ENCODE measurements at regions not wholly inside any gene's neighbourhood (a gene's known extent, or its start where the extent isn't known, plus 50 kb on each side); places are given as distances from the start of the nearest gene placed in this dataset.
A peak's percentile ranks its signal among the peaks of the same experiment; 100 is the strongest.

DNA sequence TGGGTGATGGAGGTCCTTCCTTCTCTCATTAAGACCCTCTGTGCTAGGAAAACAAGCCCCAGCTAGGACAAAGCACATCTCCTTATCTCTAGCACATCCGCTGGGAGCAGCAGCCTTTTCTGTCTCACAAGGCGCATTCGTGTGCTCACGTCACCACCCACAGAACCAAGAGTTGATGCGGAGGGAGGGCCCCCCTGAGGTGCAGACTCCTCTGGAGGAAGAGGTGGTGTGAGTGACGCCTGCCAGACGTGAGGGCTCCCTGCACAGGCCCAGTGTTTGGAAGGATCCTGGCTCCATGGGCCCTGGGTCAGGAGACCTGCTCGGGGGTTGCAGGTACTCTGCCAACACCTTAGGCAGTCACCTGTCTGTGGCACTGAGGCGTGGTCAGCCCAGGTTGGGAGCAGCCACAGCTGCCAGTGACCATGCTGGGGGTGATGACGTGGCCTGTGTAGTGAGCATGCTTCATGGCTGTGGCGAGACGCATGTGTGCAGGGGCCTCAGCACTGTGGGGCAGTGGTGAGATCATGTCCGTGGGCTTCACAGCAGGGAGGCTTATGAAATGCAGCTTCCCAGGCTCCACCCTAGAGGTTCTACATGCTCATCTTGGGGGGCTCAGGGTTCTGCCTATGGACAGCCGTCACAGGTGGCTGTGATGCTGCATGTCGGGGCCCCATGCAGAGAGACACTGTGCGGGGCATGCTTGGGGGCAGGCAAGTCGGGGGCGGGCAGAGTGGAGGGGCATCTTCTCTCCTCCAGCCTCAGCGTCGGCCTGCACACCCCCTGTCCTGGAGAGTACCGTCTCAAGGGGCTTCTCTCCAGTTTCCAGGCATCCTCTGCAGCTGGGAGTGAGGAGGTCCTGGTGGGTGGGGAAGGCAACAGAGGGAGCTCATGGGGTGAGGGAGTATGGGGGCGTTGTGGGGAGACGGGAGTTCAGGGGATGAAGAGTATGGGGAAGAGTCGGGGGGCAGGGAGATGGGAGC is 56.2 kb upstream of the DPYSL4 start:
- Histone ChIP-seq H3K27ac (no peak overlapping the region), H3K4me1 (no peaks in the 10 kb centered on the region), H3K4me3 (no peak overlapping the region), H3K36me3 (no peaks in the 10 kb centered on the region), H3K27me3 (peaks cover 0 to 4% (median 0%) of the 10 kb centered on the region in 9 donors), H3K9me3 (peaks cover 0 to 12% (median 0%) of the 10 kb centered on the region in 12 donors)
- intact Hi-C loops (cut with DNase I): loop anchor here in 2 of 10 donors (10.0 kb wide), 1 partner anchor 86 kb away; no protein-coding TSS in a partner anchor
- TF ChIP-seq CTCF (IDR thresholded peaks at IDR 0.05): no peak
- no peak for TF ChIP-seq POLR2A (IDR thresholded peaks at IDR 0.05)
- DNase-seq: peak in 3 of 5 donors; percentile 11 to 60 (median 17)
- 78 to 85% (median 82%) methylated on average over 21 to 24 of the region's 24 CpGs for WGBS, 4 donors
- peak in 1 of 4 donors; percentile 23 for ATAC-seq

DNA sequence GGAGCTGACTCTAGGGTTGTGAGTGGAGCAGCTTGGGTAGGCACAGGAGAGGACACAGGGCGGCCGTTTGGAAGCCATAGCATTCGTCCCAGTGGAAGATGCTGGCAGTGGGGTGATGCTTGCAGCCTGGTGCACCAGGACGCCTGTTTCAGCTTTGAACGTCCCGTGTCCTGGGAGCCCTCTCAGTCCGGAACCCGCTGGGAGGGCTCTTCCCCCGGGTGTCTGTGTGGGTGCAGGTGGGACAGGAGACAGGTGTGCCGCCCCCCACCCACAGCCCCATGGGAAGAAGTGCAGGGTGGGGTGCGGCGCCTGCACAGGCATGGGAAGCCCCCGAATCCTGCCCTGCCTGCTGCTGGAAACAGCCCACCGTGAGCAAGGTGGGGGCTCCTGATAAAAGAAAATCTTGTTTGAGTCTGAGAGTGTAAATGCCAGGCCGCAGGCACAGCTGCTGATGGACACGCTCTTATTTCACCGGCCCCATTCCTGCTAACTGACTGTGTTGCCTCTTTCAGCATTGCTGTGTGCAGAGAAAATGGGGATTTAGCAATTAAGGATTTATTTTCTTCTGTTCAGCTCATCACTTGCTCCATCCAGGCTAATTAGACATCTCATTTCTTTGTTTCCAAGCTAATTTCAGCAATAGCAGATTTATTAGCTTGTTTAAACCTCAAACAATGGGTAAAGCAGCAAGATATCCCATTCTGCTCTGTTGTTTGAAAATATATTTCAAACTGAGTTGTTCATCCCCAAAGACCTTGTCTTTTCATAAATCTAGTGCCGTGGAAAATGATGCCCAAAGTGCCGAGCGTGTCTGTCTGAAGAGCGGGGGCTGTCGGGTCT is 54.9 kb upstream of the DPYSL4 start:
- peak in 3 of 5 donors; percentile 13 to 48 (median 24) for DNase-seq
- H3K27ac ChIP-seq: no peak overlapping the region
- intact Hi-C loops (cut with DNase I): loop anchor here in 2 of 10 donors (10.0 kb wide), 1 partner anchor 87 kb away; no protein-coding TSS in a partner anchor
- no peaks in the 10 kb centered on the region for H3K36me3 ChIP-seq
- peaks cover 0 to 12% (median 0%) of the 10 kb centered on the region in 12 donors for H3K9me3 ChIP-seq
- 83 to 88% (median 85%) methylated on average over 19 to 22 of the region's 22 CpGs for WGBS, 4 donors
- H3K27me3 ChIP-seq: peaks cover 0 to 4% (median 0%) of the 10 kb centered on the region in 9 donors
- ATAC-seq: no peak
- TF ChIP-seq POLR2A (IDR thresholded peaks at IDR 0.05) (no peak), CTCF (IDR thresholded peaks at IDR 0.05) (no peak)
- H3K4me1 ChIP-seq: no peaks in the 10 kb centered on the region
- H3K4me3 ChIP-seq: no peak overlapping the region

- peaks cover 0 to 12% (median 0%) of the 10 kb centered on the region in 12 donors for H3K9me3 ChIP-seq
- H3K4me1 ChIP-seq: no peaks in the 10 kb centered on the region
- H3K4me3 ChIP-seq: no peak overlapping the region
- H3K27me3 ChIP-seq: peaks cover 0 to 4% (median 0%) of the 10 kb centered on the region in 9 donors
- no peaks in the 10 kb centered on the region for H3K36me3 ChIP-seq
- 67 to 82% (median 72%) methylated on average over 7 to 16 of the region's 16 CpGs for WGBS, 4 donors
- intact Hi-C loops (cut with DNase I): loop anchor here in 2 of 10 donors (10.0 kb wide), 1 partner anchor 88 kb away; no protein-coding TSS in a partner anchor
- DNase-seq: peak in 3 of 5 donors; percentile 19 to 24 (median 23)
- H3K27ac ChIP-seq: no peak overlapping the region
- TF ChIP-seq POLR2A (IDR thresholded peaks at IDR 0.05): no peak
- TF ChIP-seq CTCF (IDR thresholded peaks at IDR 0.05): no peak
- ATAC-seq: no peak
Measured at GRCh38 chr10:132132421-132132841, 54.3 kb upstream of the DPYSL4 start.
